ENCODE measurements at regions not wholly inside any gene's neighbourhood (a gene's known extent, or its start where the extent isn't known, plus 50 kb on each side); places are given as distances from the start of the nearest gene placed in this dataset.

- Histone ChIP-seq H3K4me3 (ENCODE audit: low read depth, low read length, poor library complexity, severe bottlenecking) (no peak overlapping the region), H3K27ac (ENCODE audit: low read depth, low read length, poor library complexity, severe bottlenecking) (no peak overlapping the region)
These were observed 214.0 kb downstream of the SS18 start for GRCh38 chr18:25876330-25876948.

GRCh38 chr18:25875551-25876240 is 214.7 kb downstream of the SS18 start:
- Histone ChIP-seq H3F3A (ENCODE audit: insufficient read depth, low read length) (no peaks in the 10 kb centered on the region), H3K9me3 (ENCODE audit: low read length) (no peaks in the 10 kb centered on the region), H3K79me2 (ENCODE audit: insufficient read depth, low read length) (no peaks in the 10 kb centered on the region), H3K4me2 (ENCODE audit: low read length) (no peak overlapping the region), H3K4me1 (ENCODE audit: insufficient read depth, low read length, severe bottlenecking) (no peaks in the 10 kb centered on the region), H3K9ac (ENCODE audit: low read length) (no peak overlapping the region), H3K9me2 (ENCODE audit: low read depth, low read length) (no peaks in the 10 kb centered on the region), H4K20me1 (ENCODE audit: insufficient read depth, low read length) (no peaks in the 10 kb centered on the region), H3K4me3 (ENCODE audit: low read depth, low read length, poor library complexity, severe bottlenecking) (no peak overlapping the region), H3K27ac (ENCODE audit: low read depth, low read length, poor library complexity, severe bottlenecking) (no peak overlapping the region), H3K36me3 (ENCODE audit: insufficient read depth, low read length) (no peaks in the 10 kb centered on the region), H2AFZ (ENCODE audit: low read length) (no peak overlapping the region), H3K27me3 (ENCODE audit: insufficient read depth, low read length) (no peaks in the 10 kb centered on the region)
- no peak for TF ChIP-seq CTCF (IDR thresholded peaks at IDR 0.05; ENCODE audit: low read length)
- TF ChIP-seq EZH2 (IDR thresholded peaks at IDR 0.05; ENCODE audit: borderline replicate concordance, low read length), result no peak

More at GRCh38 chr18:25876330-25876948, 214.0 kb downstream of the SS18 start:
- Histone ChIP-seq H3K9me2 (ENCODE audit: low read depth, low read length) (no peaks in the 10 kb centered on the region), H3K27me3 (ENCODE audit: insufficient read depth, low read length) (no peaks in the 10 kb centered on the region), H3K9ac (ENCODE audit: low read length) (no peak overlapping the region), H3F3A (ENCODE audit: insufficient read depth, low read length) (no peaks in the 10 kb centered on the region), H3K9me3 (ENCODE audit: low read length) (no peaks in the 10 kb centered on the region), H3K36me3 (ENCODE audit: insufficient read depth, low read length) (no peaks in the 10 kb centered on the region), H3K4me1 (ENCODE audit: insufficient read depth, low read length, severe bottlenecking) (no peaks in the 10 kb centered on the region), H3K4me2 (ENCODE audit: low read length) (no peak overlapping the region), H3K79me2 (ENCODE audit: insufficient read depth, low read length) (no peaks in the 10 kb centered on the region), H2AFZ (ENCODE audit: low read length) (no peak overlapping the region), H4K20me1 (ENCODE audit: insufficient read depth, low read length) (no peaks in the 10 kb centered on the region)
- TF ChIP-seq CTCF (IDR thresholded peaks at IDR 0.05; ENCODE audit: low read length) (no peak), EZH2 (IDR thresholded peaks at IDR 0.05; ENCODE audit: borderline replicate concordance, low read length) (no peak)

GRCh38 chr18:25873833-25874232 is 216.6 kb downstream of the SS18 start:
- Histone ChIP-seq H3K9ac (ENCODE audit: low read length) (no peak overlapping the region), H3K4me3 (ENCODE audit: low read depth, low read length, poor library complexity, severe bottlenecking) (no peak overlapping the region), H3K9me3 (ENCODE audit: low read length) (no peaks in the 10 kb centered on the region), H3F3A (ENCODE audit: insufficient read depth, low read length) (no peaks in the 10 kb centered on the region), H3K9me2 (ENCODE audit: low read depth, low read length) (no peaks in the 10 kb centered on the region), H3K27ac (ENCODE audit: low read depth, low read length, poor library complexity, severe bottlenecking) (no peak overlapping the region), H3K79me2 (ENCODE audit: insufficient read depth, low read length) (no peaks in the 10 kb centered on the region), H2AFZ (ENCODE audit: low read length) (no peak overlapping the region), H3K27me3 (ENCODE audit: insufficient read depth, low read length) (no peaks in the 10 kb centered on the region), H3K4me2 (ENCODE audit: low read length) (no peak overlapping the region), H3K36me3 (ENCODE audit: insufficient read depth, low read length) (no peaks in the 10 kb centered on the region), H3K4me1 (ENCODE audit: insufficient read depth, low read length, severe bottlenecking) (no peaks in the 10 kb centered on the region), H4K20me1 (ENCODE audit: insufficient read depth, low read length) (no peaks in the 10 kb centered on the region)
- no peak for TF ChIP-seq CTCF (IDR thresholded peaks at IDR 0.05; ENCODE audit: low read length)
- TF ChIP-seq EZH2 (IDR thresholded peaks at IDR 0.05; ENCODE audit: borderline replicate concordance, low read length), result no peak

Measured in OCI-LY1 (cell line).